Liver (tissue), 8 donors: ENCODE measurements at regions not wholly inside any gene's neighbourhood (a gene's known extent, or its start where the extent isn't known, plus 50 kb on each side); places are given as distances from the start of the nearest gene placed in this dataset.

ENCODE experiments used
- DNase-seq: peaks from one replicate; pipeline ENCODE4 v3.0.0-alpha.2; 2017; ENCODE audit warnings: low spot score
- H3K27ac ChIP-seq, 2 donors: one replicate each; pipeline ENCODE4 v1.7.0; 2013; ENCODE audit warnings: inconsistent platforms in 2 of 2, low read length in 2 of 2, control low read depth in 1 of 2, low read depth in 1 of 2, mild to moderate bottlenecking in 1 of 2
- H3K27me3 ChIP-seq, 4 donors: one replicate each; pipeline versions ENCODE4 v1.6.1 to v1.7.0; 2013; ENCODE audit warnings: low read length in 3 of 4, inconsistent platforms in 1 of 4, mild to moderate bottlenecking in 1 of 4, moderate library complexity in 1 of 4; ENCODE audit not compliant: control insufficient read depth in 4 of 4, insufficient read depth in 4 of 4
- H3K36me3 ChIP-seq, 4 donors: one replicate each; pipeline versions ENCODE4 v1.6.1 to v1.7.0; 2013; ENCODE audit warnings: low read length in 3 of 4, mild to moderate bottlenecking in 3 of 4, low read depth in 1 of 4, moderate library complexity in 1 of 4; ENCODE audit not compliant: control insufficient read depth in 4 of 4, insufficient read depth in 3 of 4
- H3K4me1 ChIP-seq, 4 donors: one replicate each; pipeline versions ENCODE4 v1.6.1 to v1.7.0; 2013; ENCODE audit warnings: low read length in 3 of 4, mild to moderate bottlenecking in 3 of 4, moderate library complexity in 1 of 4; ENCODE audit not compliant: control insufficient read depth in 4 of 4, insufficient read depth in 4 of 4
- H3K4me3 ChIP-seq, 3 donors: one replicate each; pipeline versions ENCODE4 v1.6.1 to v1.7.0; 2013; ENCODE audit warnings: low read length in 3 of 3, control low read depth in 1 of 3, low read depth in 1 of 3, mild to moderate bottlenecking in 1 of 3
- H3K9ac ChIP-seq, 2 donors: one replicate each; pipeline ENCODE4 v1.7.0; 2013; ENCODE audit warnings: low read length in 2 of 2, mild to moderate bottlenecking in 2 of 2, moderate library complexity in 2 of 2, control low read depth in 1 of 2, low read depth in 1 of 2
- H3K9me3 ChIP-seq, 4 donors: one replicate each; pipeline versions ENCODE4 v1.6.1 to v1.7.0; 2013; ENCODE audit warnings: low read length in 3 of 4; ENCODE audit not compliant: control insufficient read depth in 4 of 4
- EGR1 ChIP-seq, 2 donors: IDR thresholded peaks; 2 replicates each; pipeline ENCODE4 v1.6.1; 2016 to 2018; ENCODE audit warnings: antibody characterized with exemption in 2 of 2, low read depth in 2 of 2
- FOXA1 ChIP-seq: IDR thresholded peaks from 2 replicates; pipeline ENCODE4 v1.6.1; 2016; ENCODE audit warnings: antibody characterized with exemption
- FOXA2 ChIP-seq: IDR thresholded peaks from 2 replicates; pipeline ENCODE4 v1.6.1; 2016; ENCODE audit warnings: antibody characterized with exemption
- HNF4A ChIP-seq, 2 donors: conservative IDR thresholded peaks; 2 replicates each; pipeline ENCODE4 v1.6.1; 2016; ENCODE audit warnings: antibody characterized with exemption in 2 of 2, mild to moderate bottlenecking in 2 of 2
- HNF4G ChIP-seq: IDR thresholded peaks from 2 replicates; pipeline ENCODE4 v1.6.1; 2016; ENCODE audit warnings: antibody characterized with exemption
- JUND ChIP-seq, 2 donors: IDR thresholded peaks; 2 replicates each; pipeline ENCODE4 v1.6.1; 2016; ENCODE audit warnings: antibody characterized with exemption in 2 of 2
- NR2F2 ChIP-seq: IDR thresholded peaks from 2 replicates; pipeline ENCODE4 v1.6.1; 2016; ENCODE audit warnings: antibody characterized with exemption
- RAD21 ChIP-seq, 2 donors: IDR thresholded peaks; 2 replicates each; pipeline ENCODE4 v1.6.1; 2016; ENCODE audit warnings: antibody characterized with exemption in 2 of 2, mild to moderate bottlenecking in 2 of 2
- RXRA ChIP-seq, 2 donors: IDR thresholded peaks; 2 replicates each; pipeline ENCODE4 v1.6.1; 2017 to 2018; ENCODE audit warnings: antibody characterized with exemption in 2 of 2, mild to moderate bottlenecking in 1 of 2
- SP1 ChIP-seq: IDR thresholded peaks from 2 replicates; pipeline ENCODE4 v1.6.1; 2018; ENCODE audit warnings: antibody characterized with exemption, mild to moderate bottlenecking
- TAF1 ChIP-seq: conservative IDR thresholded peaks from 2 replicates; pipeline ENCODE4 v1.6.1; 2016; ENCODE audit warnings: antibody characterized with exemption, mild to moderate bottlenecking
- YY1 ChIP-seq: IDR thresholded peaks from 2 replicates; pipeline ENCODE4 v1.6.1; 2016; ENCODE audit warnings: antibody characterized with exemption, mild to moderate bottlenecking
- WGBS: extraction: QIAGEN DNeasy Blood & Tissue Kit; methylation state at CpG from one replicate; pipeline ENCODE4 v1.1.7; 2013; 5-methylcytosine and 5-hydroxymethylcytosine counted together
- TF ChIP-seq, protein P1 (sequence below): fragments of 150-350 bp; IDR thresholded peaks from 2 replicates; pipeline ENCODE4 v1.5.1; 2017; ENCODE audit warnings: improper control_type of control experiment, low read depth, low read length; ENCODE audit not compliant: missing input control
- TF ChIP-seq, protein P2 (sequence below): IDR thresholded peaks from 2 replicates; pipeline ENCODE4 v1.6.1; 2016; ENCODE audit warnings: antibody characterized with exemption
- TF ChIP-seq, protein P3 (sequence below): IDR thresholded peaks from 2 replicates; pipeline ENCODE4 v1.6.1; 2016; ENCODE audit warnings: antibody characterized with exemption
- TF ChIP-seq, protein P4 (sequence below): IDR thresholded peaks from 2 replicates; pipeline ENCODE4 v1.6.1; 2016; ENCODE audit warnings: antibody characterized with exemption, mild to moderate bottlenecking
- TF ChIP-seq, protein P5 (sequence below): IDR thresholded peaks from 2 replicates; pipeline ENCODE4 v1.6.1; 2016; ENCODE audit warnings: antibody characterized with exemption
- donor health status: healthy.
- donor health status: healthy.
- donor health status: healthy.
- donor health status: healthy.
- donor health status: healthy.

DNA sequence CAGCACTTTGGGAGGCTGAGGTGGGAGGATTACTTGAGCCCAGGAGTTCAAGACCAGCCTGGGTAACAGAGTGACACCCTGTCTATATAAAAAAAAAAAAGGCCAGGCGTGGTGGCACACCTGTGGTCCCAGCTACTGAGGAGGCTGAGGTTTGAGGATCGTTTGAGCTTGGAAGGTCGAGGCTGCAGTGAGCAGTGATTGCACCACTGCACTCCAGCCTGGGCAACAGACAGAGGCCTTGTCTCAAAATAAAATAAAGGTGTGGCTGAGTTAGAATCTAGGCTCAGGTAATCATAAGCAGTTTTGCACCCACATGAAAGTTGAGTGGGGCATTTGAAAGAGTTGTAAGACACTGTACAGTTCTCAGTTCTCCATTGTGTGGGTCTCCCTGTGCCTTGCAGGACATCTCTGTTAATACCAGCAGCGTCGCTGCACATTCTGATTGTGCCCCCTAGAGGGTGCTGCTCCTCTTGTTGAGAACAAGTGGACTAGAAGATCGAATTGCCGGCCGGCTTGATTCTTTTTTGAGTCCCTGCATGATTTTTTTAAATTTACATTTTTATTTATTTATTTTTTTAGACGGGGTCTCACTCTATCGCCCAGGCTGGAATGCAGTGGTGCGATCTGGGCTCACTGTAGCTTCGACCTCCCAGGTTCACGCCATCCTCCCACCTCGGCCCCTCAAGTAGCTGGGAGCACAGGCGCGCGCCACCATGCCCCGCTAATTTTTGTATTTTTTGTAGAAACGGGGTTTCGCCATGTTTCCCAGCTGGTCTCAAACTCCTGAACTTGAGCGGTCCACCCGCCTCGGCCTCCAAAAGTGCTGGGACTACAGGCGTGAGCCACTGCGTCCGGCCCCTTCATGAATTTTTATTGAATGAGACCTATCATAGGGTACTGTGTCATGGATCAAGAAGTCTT lies 73.6 kb upstream of the RBMX start:
- Histone ChIP-seq H3K27me3 (no peaks in the 10 kb centered on the region), H3K9me3 (no peaks in the 10 kb centered on the region), H3K9ac (no peak overlapping the region), H3K36me3 (no peaks in the 10 kb centered on the region), H3K4me1 (peaks cover 0 to 5% (median 1%) of the 10 kb centered on the region in 4 donors), H3K27ac (no peak overlapping the region), H3K4me3 (no peak overlapping the region)
- TF ChIP-seq YY1 = no peak
- TF ChIP-seq, protein P1, sequence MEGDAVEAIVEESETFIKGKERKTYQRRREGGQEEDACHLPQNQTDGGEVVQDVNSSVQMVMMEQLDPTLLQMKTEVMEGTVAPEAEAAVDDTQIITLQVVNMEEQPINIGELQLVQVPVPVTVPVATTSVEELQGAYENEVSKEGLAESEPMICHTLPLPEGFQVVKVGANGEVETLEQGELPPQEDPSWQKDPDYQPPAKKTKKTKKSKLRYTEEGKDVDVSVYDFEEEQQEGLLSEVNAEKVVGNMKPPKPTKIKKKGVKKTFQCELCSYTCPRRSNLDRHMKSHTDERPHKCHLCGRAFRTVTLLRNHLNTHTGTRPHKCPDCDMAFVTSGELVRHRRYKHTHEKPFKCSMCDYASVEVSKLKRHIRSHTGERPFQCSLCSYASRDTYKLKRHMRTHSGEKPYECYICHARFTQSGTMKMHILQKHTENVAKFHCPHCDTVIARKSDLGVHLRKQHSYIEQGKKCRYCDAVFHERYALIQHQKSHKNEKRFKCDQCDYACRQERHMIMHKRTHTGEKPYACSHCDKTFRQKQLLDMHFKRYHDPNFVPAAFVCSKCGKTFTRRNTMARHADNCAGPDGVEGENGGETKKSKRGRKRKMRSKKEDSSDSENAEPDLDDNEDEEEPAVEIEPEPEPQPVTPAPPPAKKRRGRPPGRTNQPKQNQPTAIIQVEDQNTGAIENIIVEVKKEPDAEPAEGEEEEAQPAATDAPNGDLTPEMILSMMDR = peak; percentile 63
- no peak for TF ChIP-seq JUND (IDR thresholded peaks at IDR 0.05)
- no peak for TF ChIP-seq FOXA1
- TF ChIP-seq RAD21 (IDR thresholded peaks at IDR 0.05) = peak; percentile 72 to 77
- WGBS = 59% methylated on average over 26 of the region's 26 CpGs
- DNase-seq = peak; percentile 47

DNA sequence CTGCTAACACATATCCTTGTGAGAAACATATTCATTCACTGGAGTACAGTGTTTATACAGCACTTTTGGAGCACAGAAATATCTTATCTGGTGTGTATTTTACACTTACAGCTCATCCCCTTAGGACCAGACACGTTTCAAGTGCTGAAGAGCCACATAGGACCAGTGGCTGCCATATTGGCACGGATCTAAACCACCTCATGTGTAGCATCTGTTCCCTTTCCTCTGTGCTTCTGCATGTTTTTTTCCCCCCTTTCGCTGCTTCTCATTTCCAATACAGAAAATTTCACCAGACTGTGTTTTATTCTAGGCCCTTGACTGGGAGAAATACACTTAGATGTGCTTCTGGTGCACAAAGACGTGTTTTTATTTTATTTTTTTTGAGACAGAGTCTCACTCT lies 69.7 kb upstream of the RBMX start:
- no peaks in the 10 kb centered on the region for H3K27me3 ChIP-seq
- no peak overlapping the region for H3K27ac ChIP-seq
- DNase-seq = no peak
- peaks cover 0 to 5% (median 1%) of the 10 kb centered on the region in 4 donors for H3K4me1 ChIP-seq
- H3K9me3 ChIP-seq = no peaks in the 10 kb centered on the region
- H3K9ac ChIP-seq = no peak overlapping the region
- WGBS = 97% methylated on average over 4 of the region's 4 CpGs
- H3K4me3 ChIP-seq = no peak overlapping the region
- TF ChIP-seq YY1 (no peak), HNF4G (no peak), NR2F2 (no peak), SP1 (no peak), JUND (IDR thresholded peaks at IDR 0.05) (no peak), RAD21 (IDR thresholded peaks at IDR 0.05) (no peak), FOXA1 (no peak), EGR1 (IDR thresholded peaks at IDR 0.05; ENCODE audit: low read depth in 2 of 2) (no peak), RXRA (IDR thresholded peaks at IDR 0.05) (no peak), FOXA2 (no peak), TAF1 (no peak), HNF4A (conservative IDR thresholded peaks at IDR 0.05) (no peak)
- TF ChIP-seq, protein P2, sequence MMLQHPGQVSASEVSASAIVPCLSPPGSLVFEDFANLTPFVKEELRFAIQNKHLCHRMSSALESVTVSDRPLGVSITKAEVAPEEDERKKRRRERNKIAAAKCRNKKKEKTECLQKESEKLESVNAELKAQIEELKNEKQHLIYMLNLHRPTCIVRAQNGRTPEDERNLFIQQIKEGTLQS = no peak
- TF ChIP-seq, protein P3, sequence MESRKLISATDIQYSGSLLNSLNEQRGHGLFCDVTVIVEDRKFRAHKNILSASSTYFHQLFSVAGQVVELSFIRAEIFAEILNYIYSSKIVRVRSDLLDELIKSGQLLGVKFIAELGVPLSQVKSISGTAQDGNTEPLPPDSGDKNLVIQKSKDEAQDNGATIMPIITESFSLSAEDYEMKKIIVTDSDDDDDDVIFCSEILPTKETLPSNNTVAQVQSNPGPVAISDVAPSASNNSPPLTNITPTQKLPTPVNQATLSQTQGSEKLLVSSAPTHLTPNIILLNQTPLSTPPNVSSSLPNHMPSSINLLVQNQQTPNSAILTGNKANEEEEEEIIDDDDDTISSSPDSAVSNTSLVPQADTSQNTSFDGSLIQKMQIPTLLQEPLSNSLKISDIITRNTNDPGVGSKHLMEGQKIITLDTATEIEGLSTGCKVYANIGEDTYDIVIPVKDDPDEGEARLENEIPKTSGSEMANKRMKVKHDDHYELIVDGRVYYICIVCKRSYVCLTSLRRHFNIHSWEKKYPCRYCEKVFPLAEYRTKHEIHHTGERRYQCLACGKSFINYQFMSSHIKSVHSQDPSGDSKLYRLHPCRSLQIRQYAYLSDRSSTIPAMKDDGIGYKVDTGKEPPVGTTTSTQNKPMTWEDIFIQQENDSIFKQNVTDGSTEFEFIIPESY = no peak
- TF ChIP-seq, protein P1 = no peak
- TF ChIP-seq, protein P4, sequence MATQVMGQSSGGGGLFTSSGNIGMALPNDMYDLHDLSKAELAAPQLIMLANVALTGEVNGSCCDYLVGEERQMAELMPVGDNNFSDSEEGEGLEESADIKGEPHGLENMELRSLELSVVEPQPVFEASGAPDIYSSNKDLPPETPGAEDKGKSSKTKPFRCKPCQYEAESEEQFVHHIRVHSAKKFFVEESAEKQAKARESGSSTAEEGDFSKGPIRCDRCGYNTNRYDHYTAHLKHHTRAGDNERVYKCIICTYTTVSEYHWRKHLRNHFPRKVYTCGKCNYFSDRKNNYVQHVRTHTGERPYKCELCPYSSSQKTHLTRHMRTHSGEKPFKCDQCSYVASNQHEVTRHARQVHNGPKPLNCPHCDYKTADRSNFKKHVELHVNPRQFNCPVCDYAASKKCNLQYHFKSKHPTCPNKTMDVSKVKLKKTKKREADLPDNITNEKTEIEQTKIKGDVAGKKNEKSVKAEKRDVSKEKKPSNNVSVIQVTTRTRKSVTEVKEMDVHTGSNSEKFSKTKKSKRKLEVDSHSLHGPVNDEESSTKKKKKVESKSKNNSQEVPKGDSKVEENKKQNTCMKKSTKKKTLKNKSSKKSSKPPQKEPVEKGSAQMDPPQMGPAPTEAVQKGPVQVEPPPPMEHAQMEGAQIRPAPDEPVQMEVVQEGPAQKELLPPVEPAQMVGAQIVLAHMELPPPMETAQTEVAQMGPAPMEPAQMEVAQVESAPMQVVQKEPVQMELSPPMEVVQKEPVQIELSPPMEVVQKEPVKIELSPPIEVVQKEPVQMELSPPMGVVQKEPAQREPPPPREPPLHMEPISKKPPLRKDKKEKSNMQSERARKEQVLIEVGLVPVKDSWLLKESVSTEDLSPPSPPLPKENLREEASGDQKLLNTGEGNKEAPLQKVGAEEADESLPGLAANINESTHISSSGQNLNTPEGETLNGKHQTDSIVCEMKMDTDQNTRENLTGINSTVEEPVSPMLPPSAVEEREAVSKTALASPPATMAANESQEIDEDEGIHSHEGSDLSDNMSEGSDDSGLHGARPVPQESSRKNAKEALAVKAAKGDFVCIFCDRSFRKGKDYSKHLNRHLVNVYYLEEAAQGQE = no peak
- TF ChIP-seq, protein P5, sequence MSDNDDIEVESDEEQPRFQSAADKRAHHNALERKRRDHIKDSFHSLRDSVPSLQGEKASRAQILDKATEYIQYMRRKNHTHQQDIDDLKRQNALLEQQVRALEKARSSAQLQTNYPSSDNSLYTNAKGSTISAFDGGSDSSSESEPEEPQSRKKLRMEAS = no peak
- peaks cover 0 to 2% (median 0%) of the 10 kb centered on the region in 4 donors for H3K36me3 ChIP-seq
